H1 (cell line): ENCODE measurements at regions not wholly inside any gene's neighbourhood (a gene's known extent, or its start where the extent isn't known, plus 50 kb on each side); places are given as distances from the start of the nearest gene placed in this dataset.

ENCODE experiments used
- CTCF ChIA-PET: fragments of 300-600 bp; sonication (Branson Sonifier 250); formaldehyde crosslinking; loops from one replicate; lab custom pipeline; 2021; ENCODE audit not compliant: partially characterized antibody; lab: Charles Lee
- POLR2A ChIA-PET: fragments of 300-600 bp; sonication (Branson Sonifier 250); formaldehyde crosslinking; loops from one replicate; lab custom pipeline; 2021; ENCODE audit warnings: inconsistent platforms; ENCODE audit not compliant: partially characterized antibody; lab: Charles Lee
- DNase-seq, 2 experiments: peaks; one replicate each; pipeline versions ENCODE4 v3.0.0 to v3.0.0-alpha.2; 2010 to 2022; ENCODE audit warnings: low spot score in 2 of 2, low read depth in 1 of 2, mixed read lengths in 1 of 2
- FAIRE-seq: peaks from 2 replicates; lab custom pipeline; 2011; peaks lifted over from hg19 to GRCh38; lab: Jason Lieb, UNC
- H2AFZ ChIP-seq: 2 replicates; pipeline ENCODE4 v1.8.1; 2012; ENCODE audit warnings: low read length, inconsistent platforms
- H2AK5ac ChIP-seq: 2 replicates; pipeline ENCODE4 v1.6.1; 2013; ENCODE audit warnings: low read depth, low read length
- H2BK120ac ChIP-seq: replicated peaks from 2 replicates; pipeline ENCODE3; 2013; ENCODE audit warnings: low read depth, low read length, inconsistent platforms
- H2BK12ac ChIP-seq: 2 replicates; pipeline ENCODE4 v1.6.1; 2013; ENCODE audit warnings: low read depth, low read length
- H2BK15ac ChIP-seq: 2 replicates; pipeline ENCODE4 v1.6.1; 2013; ENCODE audit warnings: low read length
- H2BK20ac ChIP-seq: 2 replicates; pipeline ENCODE4 v1.6.1; 2013; ENCODE audit warnings: low read length
- H2BK5ac ChIP-seq: 2 replicates; pipeline ENCODE4 v1.6.1; 2013; ENCODE audit warnings: low read depth, low read length
- H3K14ac ChIP-seq: 2 replicates; pipeline ENCODE4 v1.6.1; 2013; ENCODE audit warnings: inconsistent platforms; ENCODE audit not compliant: insufficient read length
- H3K18ac ChIP-seq: 2 replicates; pipeline ENCODE4 v1.6.1; 2013; ENCODE audit warnings: low read length; ENCODE audit errors: extremely low read depth
- H3K23ac ChIP-seq: 2 replicates; pipeline ENCODE4 v1.6.1; 2013; ENCODE audit warnings: inconsistent platforms; ENCODE audit not compliant: insufficient read length
- H3K23me2 ChIP-seq: 2 replicates; pipeline ENCODE4 v1.6.1; 2013; ENCODE audit warnings: low read depth, low read length
- H3K27ac ChIP-seq: 2 replicates; pipeline ENCODE4 v1.6.1; 2011; ENCODE audit warnings: low read depth, low read length, inconsistent platforms
- H3K27me3 ChIP-seq, 4 experiments: replicated peaks in 1 of 4; 1 replicate in 1 of 4; 2 replicates in 3 of 4; pipeline versions ENCODE4 v1.6.1 to v1.8.1; 2011 to 2013; ENCODE audit warnings: low read length in 3 of 4, mild to moderate bottlenecking in 3 of 4, inconsistent platforms in 2 of 4, mixed read lengths in 2 of 4, moderate library complexity in 1 of 4; ENCODE audit not compliant: control insufficient read depth in 3 of 4, insufficient read depth in 3 of 4; ENCODE audit errors: extremely low read depth in 1 of 4
- H3K36me3 ChIP-seq, 4 experiments: 2 replicates each; pipeline versions ENCODE4 v1.6.1 to v1.8.1; 2011 to 2013; ENCODE audit warnings: mild to moderate bottlenecking in 4 of 4, low read length in 3 of 4, moderate library complexity in 2 of 4, control low read depth in 1 of 4, inconsistent platforms in 1 of 4; ENCODE audit not compliant: insufficient read depth in 4 of 4, control insufficient read depth in 2 of 4
- H3K4ac ChIP-seq: replicated peaks from 2 replicates; pipeline ENCODE3; 2013; ENCODE audit warnings: low read length, low read depth, mixed read lengths, inconsistent platforms; ENCODE audit not compliant: insufficient read length
- H3K4me1 ChIP-seq, 4 experiments: replicated peaks in 1 of 4; 1 replicate in 1 of 4; 2 replicates in 3 of 4; pipeline versions ENCODE4 v1.6.1 to v1.8.1; 2011 to 2013; ENCODE audit warnings: low read length in 3 of 4, inconsistent platforms in 2 of 4, mixed read lengths in 1 of 4; ENCODE audit not compliant: insufficient read depth in 4 of 4, control insufficient read depth in 3 of 4
- H3K4me2 ChIP-seq, 2 experiments: 2 replicates each; pipeline versions ENCODE4 v1.6.1 to v1.8.1; 2011 to 2013; ENCODE audit warnings: low read depth in 2 of 2, low read length in 2 of 2, control low read depth in 1 of 2, inconsistent platforms in 1 of 2, mild to moderate bottlenecking in 1 of 2; ENCODE audit not compliant: insufficient read depth in 1 of 2
- H3K4me3 ChIP-seq, 4 experiments: fragments of 200-600, 300-600 bp in 1 of 4; sonication (generic), shearing (Covaris generic), sonication (Bioruptor Twin) in 1 of 4; 2 replicates each; pipeline versions ENCODE4 v1.5.1 to v1.8.1; 2011 to 2016; ENCODE audit warnings: low read length in 4 of 4, low read depth in 3 of 4, control low read depth in 2 of 4, inconsistent platforms in 2 of 4, mild to moderate bottlenecking in 2 of 4, mixed read lengths in 1 of 4, moderate library complexity in 1 of 4; ENCODE audit not compliant: insufficient read depth in 2 of 4; ENCODE audit errors: extremely low read depth in 1 of 4
- H3K56ac ChIP-seq: replicated peaks from 2 replicates; pipeline ENCODE3; 2013; ENCODE audit warnings: low read depth, mild to moderate bottlenecking, mixed read lengths, low read length, inconsistent platforms; ENCODE audit not compliant: insufficient read length
- H3K79me1 ChIP-seq: 2 replicates; pipeline ENCODE4 v1.6.1; 2013; ENCODE audit warnings: low read depth, low read length, control low read depth
- H3K79me2 ChIP-seq, 2 experiments: 2 replicates each; pipeline versions ENCODE4 v1.6.1 to v1.8.1; 2012 to 2013; ENCODE audit warnings: low read length in 2 of 2, mild to moderate bottlenecking in 2 of 2, inconsistent platforms in 1 of 2; ENCODE audit not compliant: insufficient read depth in 2 of 2, control insufficient read depth in 1 of 2
- H3K9ac ChIP-seq, 4 experiments: replicated peaks in 1 of 4; 1 replicate in 1 of 4; 2 replicates in 3 of 4; pipeline versions ENCODE4 v1.6.1 to v1.8.1; 2011 to 2013; ENCODE audit warnings: low read depth in 3 of 4, low read length in 3 of 4, control low read depth in 2 of 4, mild to moderate bottlenecking in 2 of 4, moderate library complexity in 2 of 4, inconsistent platforms in 1 of 4; ENCODE audit errors: extremely low read depth in 1 of 4
- H3K9me3 ChIP-seq, 2 experiments: 2 replicates each; pipeline versions ENCODE4 v1.6.1 to v1.8.1; 2012 to 2013; ENCODE audit warnings: mild to moderate bottlenecking in 2 of 2, moderate library complexity in 2 of 2, control low read depth in 1 of 2, inconsistent platforms in 1 of 2, low read depth in 1 of 2, low read length in 1 of 2, mixed read lengths in 1 of 2; ENCODE audit not compliant: insufficient read depth in 2 of 2
- H4K20me1 ChIP-seq, 2 experiments: replicated peaks in 1 of 2; 2 replicates each; pipeline versions ENCODE3 to v1.8.1; 2011 to 2013; ENCODE audit warnings: inconsistent platforms in 2 of 2, low read length in 2 of 2, mild to moderate bottlenecking in 1 of 2; ENCODE audit not compliant: insufficient read depth in 2 of 2, control insufficient read depth in 1 of 2
- H4K5ac ChIP-seq: 2 replicates; pipeline ENCODE4 v1.6.1; 2013; ENCODE audit warnings: low read length, low read depth, mixed read lengths, inconsistent platforms; ENCODE audit not compliant: insufficient read length
- H4K8ac ChIP-seq: 2 replicates; pipeline ENCODE4 v1.8.0; 2013; ENCODE audit warnings: mild to moderate bottlenecking, moderate library complexity, low read length, inconsistent platforms; ENCODE audit not compliant: insufficient read depth; ENCODE audit errors: extremely low read depth
- H4K91ac ChIP-seq: replicated peaks from 2 replicates; pipeline ENCODE3; 2013; ENCODE audit warnings: low read length, mixed read lengths, inconsistent platforms; ENCODE audit not compliant: insufficient read length
- ATF2 ChIP-seq: IDR thresholded peaks from 2 replicates; pipeline ENCODE4 v1.6.1; 2012; ENCODE audit warnings: low read length, inconsistent platforms
- ATF3 ChIP-seq: IDR thresholded peaks from 2 replicates; pipeline ENCODE4 v1.6.1; 2011; ENCODE audit warnings: low read depth, mild to moderate bottlenecking, low read length; ENCODE audit not compliant: insufficient read depth
- BACH1 ChIP-seq: IDR thresholded peaks from 2 replicates; pipeline ENCODE4 v1.6.1; 2012; ENCODE audit warnings: low read length, improper control_type of control experiment
- CEBPB ChIP-seq: IDR thresholded peaks from 2 replicates; pipeline ENCODE4 v1.6.1; 2012; ENCODE audit warnings: low read depth, low read length
- CHD1 ChIP-seq: IDR thresholded peaks from 2 replicates; pipeline ENCODE4 v1.6.1; 2012; ENCODE audit warnings: low read depth, low read length, improper control_type of control experiment
- TAF7 ChIP-seq: optimal IDR thresholded peaks from 2 replicates; pipeline ENCODE3; 2011; ENCODE audit warnings: low read depth, mild to moderate bottlenecking, inconsistent platforms, low read length, moderate library complexity, borderline replicate concordance
- WGBS, 2 experiments: shearing (Covaris generic) in 1 of 2; methylation state at CpG; one replicate each; pipeline versions ENCODE4 v1.1.6 to v1.1.7; 2013 to 2015; ENCODE audit warnings: low lambda C conversion rate in 2 of 2, mixed read lengths in 2 of 2, inconsistent platforms in 1 of 2, low coverage in 1 of 2, missing lambda C conversion rate in 1 of 2; ENCODE audit not compliant: insufficient replicate concordance in 2 of 2, insufficient coverage in 1 of 2, insufficient read length in 1 of 2; ENCODE audit errors: extremely low coverage in 1 of 2, missing lambda C conversion rate in 1 of 2; 5-methylcytosine and 5-hydroxymethylcytosine counted together

GRCh38 chr16:7236824-7237410 is 95.7 kb upstream of the RBFOX1 start:
- no peak for FAIRE-seq
- Histone ChIP-seq H3K18ac (no peak overlapping the region; the same call in 1 of the 2 replicates), H3K36me3 (no peaks in the 10 kb centered on the region), H3K4ac (no peak overlapping the region), H2BK12ac (peak overlapping the region; percentile 77; the same call in 1 of the 2 replicates), H3K79me1 (no peaks in the 10 kb centered on the region), H3K79me2 (no peaks in the 10 kb centered on the region), H2BK5ac (no peak overlapping the region), H2AFZ (no peak overlapping the region), H3K9ac (no peak overlapping the region), H2BK120ac (no peak overlapping the region), H3K56ac (no peak overlapping the region), H4K91ac (no peak overlapping the region), H2AK5ac (no peak overlapping the region), H3K23ac (no peak overlapping the region), H3K23me2 (no peaks in the 10 kb centered on the region; the same call in 1 of the 2 replicates), H3K4me2 (no peak overlapping the region), H3K27me3 (no peaks in the 10 kb centered on the region), H4K20me1 (no peaks in the 10 kb centered on the region), H3K4me3 (no peak overlapping the region), H3K27ac (no peak overlapping the region), H3K9me3 (no peaks in the 10 kb centered on the region), H3K14ac (no peak overlapping the region), H4K5ac (no peak overlapping the region), H2BK15ac (0 out of 2 replicates have a peak overlapping the region, but pooled peaks have one; percentile 5), H4K8ac (no peak overlapping the region), H3K4me1 (peaks cover 2 to 4% (median 4%) of the 10 kb centered on the region in 4 experiments; a peak in 3 of 7 replicates), H2BK20ac (no peak overlapping the region)
- 89% methylated on average over 6 of the region's 6 CpGs; no CpG with 5 or more reads in 1 of the 2 experiments for WGBS, 2 experiments
- no peak for TF ChIP-seq BACH1
- 0 out of 2 replicates have a peak, but pooled peaks have one; percentile 18 for TF ChIP-seq ATF3
- TF ChIP-seq ATF2 = no peak
- TF ChIP-seq CHD1 = no peak
- TF ChIP-seq TAF7 = no peak
- TF ChIP-seq CEBPB = peak; percentile 80
- POLR2A ChIA-PET = interaction anchor here (1.4 kb wide), 1 partner anchor 10 kb away, joined by 6 read pairs; no protein-coding TSS in a partner anchor
- CTCF ChIA-PET = interaction anchor here (0.6 kb wide), 1 partner anchor 594 kb away, joined by 4 read pairs; no protein-coding TSS in a partner anchor
- no peak for DNase-seq
